Amniotic stem cell (primary cell): ENCODE measurements at regions not wholly inside any gene's neighbourhood (a gene's known extent, or its start where the extent isn't known, plus 50 kb on each side); places are given as distances from the start of the nearest gene placed in this dataset.
"Not testable (repeated sequence)": the region's sequence is repeated elsewhere in the genome, so short reads cannot be mapped to it uniquely, and the experiment has no call there.

Experiments used
- DNase-seq: peaks from one replicate; lab custom pipeline; 2025; lab: John Stamatoyannopoulos, UW

DNA sequence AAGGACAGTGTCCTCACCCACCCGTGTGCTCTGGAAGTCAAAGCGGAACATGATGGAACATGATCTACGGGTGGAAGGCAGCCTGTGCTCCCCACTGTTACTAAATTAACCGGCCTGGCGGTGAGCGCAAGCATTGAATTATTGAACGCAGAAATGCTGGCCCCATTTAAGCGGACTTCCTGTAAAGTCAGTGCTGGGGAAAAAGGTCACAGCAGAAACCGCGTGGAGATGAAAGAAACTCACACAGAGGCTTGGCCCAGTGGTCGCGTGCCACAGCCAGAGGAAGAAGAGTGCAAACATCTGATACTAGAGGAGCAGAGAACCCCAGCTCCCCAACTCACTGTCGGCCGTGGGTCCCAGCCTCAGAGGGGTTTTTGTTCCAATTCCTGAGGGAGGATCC lies 321.2 kb downstream of the ADGRD1 start:
- DNase-seq: no peak

DNA sequence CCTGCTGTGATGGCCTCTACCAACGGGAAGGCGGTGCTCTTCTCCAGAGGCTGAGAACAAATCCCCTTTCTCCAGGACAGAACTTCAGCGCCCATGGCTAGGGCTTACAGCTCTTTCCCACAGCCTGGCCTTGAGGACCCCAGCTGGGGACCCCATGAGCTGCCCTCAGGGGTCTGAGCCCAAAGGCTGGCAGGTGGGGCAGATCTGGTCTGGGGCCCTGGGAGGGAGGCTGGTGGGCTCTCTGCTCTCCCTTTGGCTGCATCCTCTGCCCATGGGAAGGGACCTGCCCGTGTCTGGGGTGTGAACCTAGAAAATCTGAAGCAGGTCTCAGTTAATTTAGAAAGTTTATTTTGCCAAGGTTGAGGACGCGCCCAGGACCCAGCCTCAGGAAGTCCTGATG lies 322.1 kb downstream of the ADGRD1 start:
- DNase-seq: no peak

DNA sequence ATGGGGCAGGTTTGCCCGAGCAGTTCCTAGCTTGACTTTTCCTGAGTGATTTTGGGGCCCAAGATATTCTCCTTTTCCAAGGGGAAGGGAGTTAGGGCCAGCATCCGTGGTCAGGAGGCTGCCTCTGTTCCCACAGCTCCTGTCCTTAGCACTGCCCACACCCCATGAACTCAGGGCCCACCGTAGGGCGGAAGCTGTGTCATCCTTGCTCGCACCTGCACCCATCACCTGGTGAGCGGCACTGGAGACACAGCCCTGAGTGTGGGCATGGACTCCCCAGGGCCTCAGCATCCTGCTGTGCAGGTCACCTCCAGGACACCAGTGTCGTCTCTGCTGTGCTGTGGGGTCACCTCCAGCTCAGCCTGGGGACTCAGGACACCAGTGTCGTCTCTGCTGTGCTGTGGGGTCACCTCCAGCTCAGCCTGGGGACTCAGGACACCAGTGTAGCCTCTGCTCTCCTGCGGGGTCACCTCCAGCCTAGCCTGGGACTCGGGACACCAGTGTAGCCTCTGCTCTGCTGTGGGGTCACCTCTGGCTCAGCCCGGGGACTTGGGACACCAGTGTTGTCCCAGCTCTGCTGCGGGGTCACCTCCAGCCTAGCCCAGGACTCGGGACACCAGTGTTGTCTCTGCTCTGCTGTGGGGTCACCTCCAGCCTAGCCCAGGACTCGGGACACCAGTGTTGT lies 322.9 kb downstream of the ADGRD1 start:
- DNase-seq: no peak

DNA sequence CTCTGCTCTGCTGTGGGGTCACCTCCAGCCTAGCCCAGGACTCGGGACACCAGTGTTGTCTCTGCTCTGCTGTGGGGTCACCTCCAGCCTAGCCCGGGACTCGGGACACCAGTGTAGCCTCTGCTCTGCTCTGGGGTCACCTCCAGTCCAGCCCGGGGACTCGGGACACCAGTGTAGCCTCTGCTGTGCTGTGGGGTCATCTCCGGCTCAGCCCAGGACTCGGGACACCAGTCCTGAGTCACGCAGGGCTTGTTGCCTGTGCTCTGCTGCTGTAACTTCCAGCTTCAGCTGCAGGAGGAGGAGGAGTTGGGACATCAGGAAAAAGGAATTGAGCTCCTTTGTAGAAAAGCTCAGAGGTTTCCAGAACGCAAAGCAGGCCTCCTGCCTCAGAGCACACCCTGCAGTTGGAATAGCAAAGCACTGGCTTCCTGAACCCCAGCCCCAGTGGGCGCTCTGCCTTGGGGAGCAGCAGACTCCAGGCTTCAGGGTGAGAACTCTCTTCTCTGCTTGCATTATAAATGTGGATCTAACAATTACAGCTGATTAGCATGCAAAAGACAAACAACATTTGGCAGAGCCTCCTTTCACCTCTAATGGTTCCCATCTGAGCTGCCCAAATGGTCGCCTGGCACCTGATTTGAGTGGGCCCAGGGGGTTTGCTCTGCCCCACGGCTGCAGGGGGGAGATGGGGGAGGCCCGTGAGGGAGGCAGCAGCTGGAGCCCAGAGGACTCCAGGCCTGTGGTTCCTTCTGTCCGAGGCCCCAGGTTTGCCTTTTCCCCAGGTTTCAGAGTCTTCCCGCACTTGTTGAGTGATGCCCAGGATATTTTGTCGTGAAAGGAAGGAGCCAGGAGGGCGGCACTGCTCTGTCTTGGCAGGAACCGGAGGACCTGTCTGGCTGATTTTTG lies 323.7 kb downstream of the ADGRD1 start:
- DNase-seq: not testable (repeated sequence)

DNA sequence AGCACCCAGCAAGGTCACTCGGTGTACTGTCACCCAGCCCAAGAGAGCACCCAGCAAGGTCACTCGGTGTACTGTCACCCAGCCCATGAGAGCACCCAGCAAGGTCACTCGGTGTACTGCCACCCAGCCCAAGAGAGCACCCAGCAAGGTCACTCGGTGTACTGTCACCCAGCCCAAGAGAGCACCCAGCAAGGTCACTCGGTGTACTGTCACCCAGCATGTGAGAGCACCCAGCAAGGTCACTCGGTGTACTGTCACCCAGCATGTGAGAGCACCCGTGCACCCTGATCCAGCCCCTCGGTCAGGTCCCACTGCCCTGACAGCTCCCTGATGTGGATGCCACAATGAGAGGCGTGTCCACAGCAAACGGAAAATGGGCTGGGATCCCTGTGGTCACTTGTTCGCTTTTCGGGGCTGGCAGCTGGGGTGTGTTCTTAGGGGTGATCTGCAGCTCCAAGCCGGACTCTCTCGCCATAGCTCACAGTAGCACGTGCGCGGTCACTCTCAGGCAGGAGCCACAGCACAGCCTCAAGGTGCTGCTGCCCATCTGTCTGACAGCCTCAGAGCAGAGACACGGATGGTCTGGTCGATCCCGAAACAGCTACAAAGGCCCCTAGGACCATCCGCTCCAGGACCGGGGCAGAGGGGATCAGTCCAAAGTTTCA lies 324.9 kb downstream of the ADGRD1 start:
- not testable (repeated sequence) for DNase-seq

DNA sequence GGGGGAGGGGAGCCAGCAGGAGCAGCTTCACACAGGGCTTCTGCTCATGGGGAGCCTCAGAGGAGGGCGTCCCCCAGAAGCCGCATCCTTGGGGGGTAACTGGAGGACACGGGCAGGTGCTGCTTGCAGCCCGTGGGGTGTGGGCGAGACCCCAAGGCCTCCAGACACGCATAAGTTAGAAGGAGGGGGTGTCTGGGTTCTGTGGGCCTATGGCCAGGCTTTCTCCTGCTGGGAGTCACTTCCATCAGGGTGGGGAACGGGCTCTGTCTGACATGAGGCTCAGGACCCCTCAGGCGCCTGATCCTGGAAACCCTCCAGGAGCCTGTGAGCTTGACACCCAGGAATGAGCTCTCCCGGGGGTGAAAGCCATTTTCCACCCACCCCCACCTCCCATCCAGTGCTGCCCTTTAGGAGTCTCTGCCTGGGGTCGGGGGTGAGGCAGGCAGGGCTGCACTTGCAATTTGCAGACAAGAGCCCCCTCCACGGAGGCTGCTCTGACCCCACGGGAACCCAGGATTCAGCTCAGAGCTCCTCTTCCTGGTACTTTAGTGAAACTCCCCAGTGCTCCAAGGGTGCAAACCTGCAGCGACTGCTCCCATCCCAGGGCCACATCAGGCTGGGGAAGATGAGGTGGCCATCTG lies 325.7 kb downstream of the ADGRD1 start:
- DNase-seq: no peak

DNA sequence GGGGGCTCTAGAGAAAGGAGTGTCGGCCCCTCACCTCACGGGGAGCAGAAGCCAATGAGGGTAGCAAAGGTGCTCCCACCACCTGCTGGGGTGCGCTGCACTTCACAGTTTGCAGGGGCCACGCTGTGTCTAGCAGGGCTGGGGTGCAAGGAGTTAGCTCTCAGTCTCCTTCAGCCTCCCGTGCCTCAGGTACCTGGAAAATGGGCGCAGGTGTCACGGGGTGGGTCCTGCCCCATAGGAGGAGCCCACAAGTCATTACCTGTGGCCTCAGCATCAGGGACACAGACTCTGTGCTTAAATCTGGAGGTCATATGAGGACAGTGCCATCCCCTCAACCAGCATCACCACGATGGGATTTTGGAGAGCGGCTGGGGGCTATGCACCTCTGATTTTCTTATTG lies 326.7 kb downstream of the ADGRD1 start:
- no peak for DNase-seq

DNA sequence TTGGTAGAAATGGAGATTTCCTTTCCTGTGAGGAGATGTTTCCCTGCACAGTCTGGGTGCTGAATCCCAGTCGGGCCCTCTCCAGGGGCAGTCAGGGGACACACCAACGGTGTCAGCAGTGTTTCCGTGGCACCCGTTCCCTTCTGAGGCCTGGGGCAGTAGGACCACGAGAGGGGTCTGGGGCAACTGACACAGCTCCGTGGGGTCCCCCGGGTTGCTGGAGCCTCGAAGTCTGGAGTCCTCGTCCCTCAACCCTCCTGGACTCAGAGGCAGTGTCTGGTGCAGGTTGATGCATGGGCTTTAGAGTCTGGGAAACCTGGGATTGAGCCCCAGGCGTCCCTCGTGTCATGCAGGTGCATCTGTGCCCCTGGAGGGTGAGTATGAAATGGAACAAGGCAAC lies 327.3 kb downstream of the ADGRD1 start:
- no peak for DNase-seq

DNA sequence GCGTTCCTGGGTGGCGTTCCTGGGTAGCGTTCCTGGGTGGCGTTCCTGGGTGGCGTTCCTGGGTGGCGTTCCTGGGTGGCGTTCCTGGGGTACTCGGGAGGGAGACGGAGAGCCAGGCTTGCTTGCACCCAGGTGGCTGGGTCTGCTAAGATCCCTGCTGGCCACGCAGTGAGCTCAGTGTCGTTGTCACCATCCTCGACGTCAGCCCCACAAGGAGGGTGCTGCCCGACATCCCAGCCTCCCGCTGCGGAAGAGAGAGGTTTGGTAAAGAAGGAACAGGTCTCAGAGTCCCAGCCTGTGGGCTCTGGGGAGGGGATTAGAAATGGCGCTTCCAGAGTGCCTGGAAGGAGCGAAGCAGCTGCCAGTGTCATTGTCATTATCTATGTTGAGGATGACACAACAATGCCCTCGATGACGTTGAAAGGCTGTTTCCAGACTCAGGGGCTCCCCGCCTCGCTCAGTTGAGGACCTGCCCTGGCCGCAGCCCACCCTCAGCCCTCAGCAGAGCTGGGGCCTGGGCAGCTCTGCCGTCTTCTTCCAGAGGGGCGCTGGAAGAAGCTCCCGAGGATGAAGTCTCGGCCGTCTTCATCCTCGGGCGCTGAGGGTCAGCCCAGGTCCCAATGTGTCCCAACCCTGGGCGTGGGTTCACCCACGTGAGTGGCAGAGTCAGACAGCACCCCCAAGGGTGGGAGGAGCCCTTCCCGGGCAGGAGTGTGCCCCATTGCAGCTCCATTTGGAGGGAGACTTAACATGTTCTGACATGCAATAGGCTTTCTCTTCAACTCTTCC lies 328.8 kb downstream of the ADGRD1 start:
- DNase-seq: no peak

DNA sequence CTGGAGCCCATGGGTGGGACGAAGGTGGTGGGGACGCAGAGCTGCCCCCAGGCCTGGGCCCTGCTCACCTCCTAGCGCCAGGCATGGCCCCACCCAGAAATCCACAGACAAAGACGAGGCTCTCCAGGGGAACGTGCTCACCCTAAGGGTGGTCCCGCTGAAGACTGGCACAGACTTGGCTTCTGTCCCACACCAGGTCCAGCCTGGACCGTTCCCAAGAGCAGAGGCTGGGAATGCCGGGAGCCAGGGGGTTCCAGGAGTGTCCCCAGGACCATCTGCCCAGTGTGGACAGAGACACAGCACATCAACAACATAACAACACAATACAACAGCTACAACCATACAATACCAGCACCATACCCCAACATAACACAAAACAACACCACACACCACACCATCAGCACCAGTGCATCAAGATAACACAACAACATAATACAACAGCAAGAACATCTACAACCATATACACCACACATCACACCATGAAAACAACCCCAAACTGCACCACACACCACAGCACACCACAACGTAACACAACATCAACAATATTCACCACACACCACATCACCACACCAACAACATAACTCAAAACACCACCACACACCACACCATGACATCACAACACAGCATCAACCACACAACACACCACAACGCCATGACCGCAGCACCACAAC lies 329.6 kb downstream of the ADGRD1 start:
- DNase-seq: no peak

DNA sequence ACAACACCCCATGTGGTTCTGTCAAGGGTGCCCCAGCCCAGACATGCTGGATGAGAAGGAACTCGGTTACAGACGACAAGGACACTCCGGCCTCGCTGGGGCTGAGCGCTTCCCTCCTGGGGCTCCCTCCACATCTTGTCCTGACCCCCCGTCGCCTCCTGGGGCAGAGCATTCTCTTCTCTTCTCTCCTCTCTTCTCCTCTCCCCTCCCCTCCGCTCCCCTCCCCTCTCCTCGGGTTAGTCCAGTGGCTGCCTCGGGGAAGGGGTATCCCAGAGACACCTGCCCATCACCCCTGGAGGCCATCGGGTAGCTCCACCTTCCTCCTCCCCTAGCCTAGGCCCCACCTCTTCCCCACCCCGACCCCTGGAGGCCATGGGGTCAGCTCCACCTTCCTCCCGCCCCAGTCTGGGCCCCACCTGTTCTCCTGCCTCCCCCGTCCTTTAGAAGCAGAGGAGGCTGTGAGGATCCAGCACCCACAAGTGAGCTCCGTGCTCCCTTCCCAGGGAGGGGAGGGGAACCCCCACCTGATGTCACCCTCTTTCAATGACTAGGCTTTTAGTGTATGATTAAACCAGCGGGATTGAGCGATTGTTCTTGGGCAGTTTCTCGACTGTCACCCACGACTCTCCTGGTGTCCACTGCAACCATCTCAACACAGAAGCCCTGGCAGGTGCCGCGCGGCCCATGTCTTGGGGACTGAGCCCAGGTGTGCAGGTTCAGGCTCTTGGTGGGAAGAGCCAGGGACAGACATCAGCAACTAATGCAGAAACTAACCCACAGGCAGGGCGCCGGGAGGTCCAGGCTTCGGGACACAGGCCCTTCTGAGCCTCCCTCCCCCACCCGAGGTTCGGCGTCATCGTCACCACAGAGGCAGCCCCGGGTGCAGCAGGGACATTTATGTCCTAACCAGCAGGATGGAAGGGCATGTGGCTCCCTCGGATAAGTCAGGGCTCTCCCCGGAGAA lies 330.4 kb downstream of the ADGRD1 start:
- DNase-seq: not testable (repeated sequence)

DNA sequence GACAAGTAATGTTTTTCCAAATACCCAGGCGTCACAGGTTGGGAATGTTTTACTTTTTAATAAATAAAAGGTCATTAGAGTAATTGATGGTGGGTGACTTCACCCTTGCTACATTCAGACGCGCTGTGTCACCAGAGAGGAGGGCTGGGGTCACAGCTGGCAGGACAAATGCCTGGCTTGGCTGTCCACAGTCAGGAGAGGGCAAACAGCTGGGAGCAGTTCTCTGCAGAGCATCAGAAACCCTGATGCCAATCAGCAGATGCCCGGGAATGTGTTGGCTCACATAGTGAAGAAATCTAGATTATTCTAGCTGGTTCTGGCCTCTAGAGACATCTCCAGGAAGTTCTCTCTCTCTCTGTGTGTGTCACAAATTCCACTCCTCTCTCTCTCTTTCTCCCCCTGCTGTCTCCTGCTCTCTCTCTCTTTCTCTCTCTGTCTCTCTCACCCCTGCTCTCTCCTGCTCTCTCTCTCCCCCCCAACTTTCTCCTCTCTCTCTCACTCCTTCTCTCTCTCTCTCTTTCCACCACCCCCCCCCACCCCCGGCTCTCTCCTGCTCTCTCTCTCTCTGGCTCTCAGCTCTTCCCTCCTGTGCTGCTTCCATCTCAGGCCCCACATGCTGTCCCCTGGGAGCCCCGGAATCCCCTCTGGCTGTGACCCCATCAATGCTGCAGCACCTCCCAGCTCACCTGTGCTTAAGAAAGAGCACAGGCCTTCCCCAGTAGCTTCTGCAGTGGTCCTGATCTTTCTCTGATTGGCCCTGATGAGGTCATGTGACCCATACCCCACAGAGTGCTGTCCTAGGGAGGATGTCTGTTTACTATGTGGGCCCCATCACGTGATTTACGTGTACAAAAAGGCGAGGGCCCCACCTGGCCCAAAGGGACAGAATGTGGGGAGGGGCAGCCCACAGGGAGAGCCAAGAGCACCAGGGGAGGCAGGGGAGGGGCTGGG lies 331.5 kb downstream of the ADGRD1 start:
- not testable (repeated sequence) for DNase-seq

DNA sequence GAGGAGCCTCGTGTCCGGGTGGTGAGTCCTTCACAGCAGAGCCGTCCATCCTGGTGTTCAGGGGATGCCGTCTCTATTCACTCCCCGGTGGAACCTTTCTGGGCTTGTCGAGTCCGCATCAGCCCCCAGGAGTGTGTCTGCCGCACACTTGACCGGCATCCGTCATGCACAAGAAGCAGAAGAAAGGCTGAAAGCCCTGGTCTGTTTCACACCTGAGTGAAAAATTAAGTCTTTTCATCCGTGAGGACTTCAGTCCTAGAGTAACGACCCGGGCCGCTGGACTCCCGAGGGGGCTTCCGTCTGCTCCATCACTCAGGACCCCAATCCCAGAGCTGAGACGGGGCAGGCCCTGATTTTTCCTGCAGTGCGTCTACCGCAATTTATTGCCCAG lies 332.2 kb downstream of the ADGRD1 start:
- DNase-seq: not testable (repeated sequence)

DNA sequence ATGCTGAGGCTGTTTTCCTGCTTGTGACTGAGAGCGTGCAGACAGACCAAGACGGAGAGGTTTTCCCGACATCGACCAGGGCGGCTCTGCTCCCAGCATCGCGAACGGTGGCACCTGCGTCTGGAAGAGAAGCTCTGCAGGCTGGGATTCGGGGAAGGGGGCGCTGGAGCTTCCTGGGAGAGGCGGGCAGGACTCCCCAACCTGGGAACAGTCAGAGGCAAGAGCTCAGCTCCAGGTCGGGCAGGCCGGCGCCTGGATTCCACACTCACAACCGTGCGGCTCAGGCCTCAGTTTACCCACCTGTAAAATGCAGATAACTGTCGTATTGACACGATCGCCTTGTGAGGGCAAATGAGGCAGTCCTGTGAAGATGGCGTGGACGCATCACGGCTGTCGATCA lies 332.6 kb downstream of the ADGRD1 start:
- DNase-seq: not testable (repeated sequence)

DNA sequence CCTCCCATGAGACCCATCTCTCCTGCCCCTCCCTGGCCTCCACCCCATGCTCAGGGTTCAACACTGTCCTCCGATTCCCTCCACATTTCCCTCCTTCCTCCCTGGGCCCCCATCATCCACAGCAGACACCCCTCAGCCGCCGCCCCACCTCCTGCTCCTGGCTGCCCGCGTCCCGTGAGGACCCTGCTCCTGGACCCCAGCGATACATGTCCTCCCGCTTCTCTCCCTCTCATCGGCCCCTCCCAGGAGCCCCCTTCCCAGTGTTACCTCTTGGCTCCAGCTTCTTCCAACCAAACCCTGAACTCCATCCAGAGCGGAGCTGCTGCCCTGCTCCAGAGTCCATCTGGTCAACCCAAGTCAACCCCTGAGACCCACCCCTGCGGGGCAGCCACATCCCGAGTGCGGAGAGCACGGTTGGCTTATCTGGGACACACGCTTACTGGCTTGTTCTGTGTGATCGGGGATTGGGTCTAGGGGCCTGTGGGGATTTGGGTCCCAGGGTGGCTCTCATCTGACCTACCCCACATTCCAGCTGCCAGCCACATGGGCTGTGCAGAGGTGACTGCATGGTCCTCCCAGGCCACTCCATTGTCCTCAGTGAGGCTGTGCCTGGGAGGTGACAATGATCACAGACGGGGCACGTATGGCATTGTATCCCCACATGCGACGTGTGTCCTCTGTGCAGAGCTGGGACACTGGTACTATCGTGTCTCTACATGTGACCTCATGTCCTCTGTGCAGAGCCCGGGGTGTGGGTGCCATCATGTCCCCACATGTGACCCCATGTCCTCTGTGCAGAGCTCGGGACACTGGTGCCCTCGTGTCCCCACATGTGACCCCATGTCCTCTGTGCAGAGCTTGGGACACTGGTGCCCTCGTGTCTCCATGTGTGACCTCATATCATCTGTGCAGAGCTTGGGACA lies 333.6 kb downstream of the ADGRD1 start:
- no peak for DNase-seq

DNA sequence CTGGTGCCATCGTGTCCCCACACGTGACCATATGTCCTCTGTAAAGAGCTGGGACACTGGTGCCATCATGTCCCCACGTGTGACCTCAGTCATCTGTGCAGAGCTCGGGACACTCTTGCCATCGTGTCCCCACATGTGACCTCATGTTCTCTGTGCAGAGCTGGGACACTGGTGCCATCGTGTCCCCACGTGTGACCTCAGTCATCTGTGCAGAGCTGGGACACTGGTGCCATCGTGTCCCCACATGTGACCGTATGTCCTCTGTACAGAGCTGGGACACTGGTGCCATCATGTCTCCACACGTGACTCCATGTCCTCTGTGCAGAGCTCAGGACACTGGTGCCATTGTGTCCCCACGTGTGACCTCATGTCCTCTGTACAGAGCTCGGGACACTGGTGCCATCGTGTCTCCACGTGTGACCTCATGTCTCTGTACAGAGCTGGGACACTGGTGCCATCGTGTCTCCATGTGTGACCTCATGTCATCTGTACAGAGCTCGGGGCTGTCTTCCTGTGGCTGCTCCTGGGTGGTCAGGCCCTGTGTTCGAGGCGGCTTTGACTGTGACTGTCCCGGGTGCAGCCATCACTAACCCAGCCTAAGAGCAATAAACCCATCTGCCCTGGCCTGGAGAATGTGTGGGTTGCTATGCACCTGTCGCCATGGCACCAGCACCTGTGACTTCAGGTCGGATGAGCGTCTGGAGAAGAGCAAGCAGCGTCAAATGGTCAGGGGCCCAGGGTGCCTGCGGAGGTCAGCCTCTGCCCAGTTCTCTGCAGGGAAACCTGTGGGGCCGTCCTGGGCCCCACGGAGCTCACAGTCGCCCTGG lies 334.4 kb downstream of the ADGRD1 start:
- no peak for DNase-seq
